Keratinocyte (primary cell): ENCODE measurements at regions not wholly inside any gene's neighbourhood (a gene's known extent, or its start where the extent isn't known, plus 50 kb on each side); places are given as distances from the start of the nearest gene placed in this dataset.

Experiments used
- DNase-seq: peaks from one replicate; pipeline ENCODE4 v3.0.0-alpha.2; 2011; ENCODE audit warnings: low read depth, missing footprints, low spot score
- FAIRE-seq: peaks from 2 replicates; lab custom pipeline; 2011; peaks lifted over from hg19 to GRCh38; lab: Jason Lieb, UNC
- H2AFZ ChIP-seq: 2 replicates; pipeline ENCODE4 v1.6.0; 2012; ENCODE audit warnings: low read length, control low read depth, inconsistent platforms; ENCODE audit not compliant: control insufficient read depth
- H3K27ac ChIP-seq: 2 replicates; pipeline ENCODE4 v1.5.1; 2011; ENCODE audit warnings: low read length; ENCODE audit not compliant: control insufficient read depth, insufficient read depth
- H3K27me3 ChIP-seq: 3 replicates; pipeline ENCODE4 v1.6.0; 2011; ENCODE audit warnings: low read length; ENCODE audit not compliant: control insufficient read depth, insufficient read depth; ENCODE audit errors: extremely low read depth
- H3K36me3 ChIP-seq, 2 experiments: 2 replicates in 1 of 2; 3 replicates in 1 of 2; pipeline ENCODE4 v1.5.1; 2011; ENCODE audit warnings: low read length in 2 of 2, mild to moderate bottlenecking in 1 of 2; ENCODE audit not compliant: control insufficient read depth in 2 of 2, insufficient read depth in 2 of 2; ENCODE audit errors: extremely low read depth in 1 of 2
- H3K4me1 ChIP-seq: 3 replicates; pipeline ENCODE4 v1.5.1; 2011; ENCODE audit warnings: low read length; ENCODE audit not compliant: control insufficient read depth, insufficient read depth; ENCODE audit errors: extremely low read depth
- H3K4me2 ChIP-seq: 3 replicates; pipeline ENCODE4 v1.6.0; 2011; ENCODE audit warnings: low read depth, low read length; ENCODE audit not compliant: control insufficient read depth, insufficient read depth; ENCODE audit errors: extremely low read depth
- H3K4me3 ChIP-seq, 3 experiments: fragments of 200-600 bp in 1 of 3; sonication (generic) in 1 of 3; 2 replicates in 2 of 3; 3 replicates in 1 of 3; pipeline ENCODE4 v1.5.1; 2011 to 2016; ENCODE audit warnings: low read length in 3 of 3, mild to moderate bottlenecking in 3 of 3, control low read depth in 2 of 3, inconsistent platforms in 1 of 3, low read depth in 1 of 3, mixed read lengths in 1 of 3, mixed run types in 1 of 3, moderate library complexity in 1 of 3; ENCODE audit not compliant: control insufficient read depth in 2 of 3, insufficient read depth in 2 of 3; ENCODE audit errors: extremely low read depth in 1 of 3
- H3K79me2 ChIP-seq: 2 replicates; pipeline ENCODE4 v1.6.0; 2012; ENCODE audit warnings: low read length; ENCODE audit not compliant: control insufficient read depth, insufficient read depth
- H3K9ac ChIP-seq: 3 replicates; pipeline ENCODE4 v1.6.0; 2011; ENCODE audit warnings: low read length; ENCODE audit not compliant: control insufficient read depth, insufficient read depth; ENCODE audit errors: extremely low read depth
- H3K9me1 ChIP-seq: 3 replicates; pipeline ENCODE4 v1.6.0; 2011; ENCODE audit warnings: low read length; ENCODE audit not compliant: control insufficient read depth, insufficient read depth; ENCODE audit errors: extremely low read depth
- H3K9me3 ChIP-seq: 2 replicates; pipeline ENCODE4 v1.5.1; 2012; ENCODE audit warnings: low read depth, low read length; ENCODE audit not compliant: control insufficient read depth
- H4K20me1 ChIP-seq: 3 replicates; pipeline ENCODE4 v1.6.0; 2011; ENCODE audit warnings: low read length; ENCODE audit not compliant: control insufficient read depth, insufficient read depth; ENCODE audit errors: extremely low read depth
- EZH2 ChIP-seq: IDR thresholded peaks from one replicate; pipeline ENCODE4 v1.6.1; 2012; ENCODE audit warnings: inconsistent platforms, mild to moderate bottlenecking, low read length, moderate library complexity
- dilution Hi-C: fragments of 300-500 bp; cut with MboI; formaldehyde crosslinking; loops from one replicate; pipeline ENCODE4 v1.7.0; 2020; ENCODE audit warnings: low sequenced_read_pairs; ENCODE audit not compliant: extremely low pct_ligation_motif_present
- TF ChIP-seq, protein P1 (sequence below), 3 experiments: IDR thresholded peaks in 1 of 3; conservative IDR thresholded peaks in 1 of 3; optimal IDR thresholded peaks in 1 of 3; 2 replicates in 2 of 3; 3 replicates in 1 of 3; pipeline versions ENCODE3 to v1.5.1; 2011; ENCODE audit warnings: low read length in 3 of 3, mild to moderate bottlenecking in 3 of 3, moderate library complexity in 2 of 3, control low read depth in 1 of 3, inconsistent platforms in 1 of 3; ENCODE audit not compliant: insufficient read depth in 2 of 3; ENCODE audit errors: extremely low read depth in 1 of 3

- no peaks in the 10 kb centered on the region for H3K79me2 ChIP-seq
- H3K9me3 ChIP-seq: no peaks in the 10 kb centered on the region
- no peak overlapping the region for H3K27ac ChIP-seq
- no peak overlapping the region for H2AFZ ChIP-seq
- H3K4me2 ChIP-seq: no peak overlapping the region
- no peaks in the 10 kb centered on the region for H4K20me1 ChIP-seq
- H3K27me3 ChIP-seq: no peaks in the 10 kb centered on the region
- H3K36me3 ChIP-seq: no peaks in the 10 kb centered on the region
- H3K4me3 ChIP-seq: no peak overlapping the region
- H3K9me1 ChIP-seq: no peaks in the 10 kb centered on the region
- no peak overlapping the region for H3K9ac ChIP-seq
- dilution Hi-C loops: no loop called here
- TF ChIP-seq, protein P1, sequence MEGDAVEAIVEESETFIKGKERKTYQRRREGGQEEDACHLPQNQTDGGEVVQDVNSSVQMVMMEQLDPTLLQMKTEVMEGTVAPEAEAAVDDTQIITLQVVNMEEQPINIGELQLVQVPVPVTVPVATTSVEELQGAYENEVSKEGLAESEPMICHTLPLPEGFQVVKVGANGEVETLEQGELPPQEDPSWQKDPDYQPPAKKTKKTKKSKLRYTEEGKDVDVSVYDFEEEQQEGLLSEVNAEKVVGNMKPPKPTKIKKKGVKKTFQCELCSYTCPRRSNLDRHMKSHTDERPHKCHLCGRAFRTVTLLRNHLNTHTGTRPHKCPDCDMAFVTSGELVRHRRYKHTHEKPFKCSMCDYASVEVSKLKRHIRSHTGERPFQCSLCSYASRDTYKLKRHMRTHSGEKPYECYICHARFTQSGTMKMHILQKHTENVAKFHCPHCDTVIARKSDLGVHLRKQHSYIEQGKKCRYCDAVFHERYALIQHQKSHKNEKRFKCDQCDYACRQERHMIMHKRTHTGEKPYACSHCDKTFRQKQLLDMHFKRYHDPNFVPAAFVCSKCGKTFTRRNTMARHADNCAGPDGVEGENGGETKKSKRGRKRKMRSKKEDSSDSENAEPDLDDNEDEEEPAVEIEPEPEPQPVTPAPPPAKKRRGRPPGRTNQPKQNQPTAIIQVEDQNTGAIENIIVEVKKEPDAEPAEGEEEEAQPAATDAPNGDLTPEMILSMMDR (optimal IDR thresholded peaks at IDR 0.05 in 1 of 3, IDR thresholded peaks at IDR 0.05 in 1 of 3, conservative IDR thresholded peaks at IDR 0.05 in 1 of 3; ENCODE audit: extremely low read depth in 1 of 3, insufficient read depth in 2 of 3, low read length in 3 of 3): no peak
- no peak for TF ChIP-seq EZH2
- DNase-seq (no peak), FAIRE-seq (no peak)
- peaks cover 20% of the 10 kb centered on the region for H3K4me1 ChIP-seq
These were observed 178.4 kb upstream of the ELL2 start for GRCh38 chr5:96140084-96140483.

- dilution Hi-C loops: no loop called here
- no peaks in the 10 kb centered on the region for H3K36me3 ChIP-seq
- H3K9ac ChIP-seq: no peak overlapping the region
- DNase-seq (no peak), FAIRE-seq (no peak)
- TF ChIP-seq, protein P1 (optimal IDR thresholded peaks at IDR 0.05 in 1 of 3, IDR thresholded peaks at IDR 0.05 in 1 of 3, conservative IDR thresholded peaks at IDR 0.05 in 1 of 3; ENCODE audit: extremely low read depth in 1 of 3, insufficient read depth in 2 of 3, low read length in 3 of 3): no peak
- TF ChIP-seq EZH2: no peak
- H3K4me1 ChIP-seq: no peaks in the 10 kb centered on the region
- H3K27me3 ChIP-seq: no peaks in the 10 kb centered on the region
- no peak overlapping the region for H3K4me2 ChIP-seq
- no peak overlapping the region for H3K4me3 ChIP-seq
- no peak overlapping the region for H3K27ac ChIP-seq
- H3K9me1 ChIP-seq: no peaks in the 10 kb centered on the region
- H4K20me1 ChIP-seq: no peaks in the 10 kb centered on the region
- no peaks in the 10 kb centered on the region for H3K9me3 ChIP-seq
- no peaks in the 10 kb centered on the region for H3K79me2 ChIP-seq
- no peak overlapping the region for H2AFZ ChIP-seq
These were observed 173.2 kb upstream of the ELL2 start for GRCh38 chr5:96134886-96135285.
